D721Med (cell line): ENCODE measurements at regions not wholly inside any gene's neighbourhood (a gene's known extent, or its start where the extent isn't known, plus 50 kb on each side); places are given as distances from the start of the nearest gene placed in this dataset.

Source experiments
- DNase-seq: peaks from one replicate; pipeline ENCODE4 v3.0.0; 2011; ENCODE audit warnings: low spot score; ENCODE audit not compliant: insufficient read length
- FAIRE-seq: peaks from 2 replicates; lab custom pipeline; 2011; peaks lifted over from hg19 to GRCh38; lab: Jason Lieb, UNC
- TF ChIP-seq, protein P1 (sequence below): IDR thresholded peaks from 2 replicates; pipeline ENCODE4 v1.5.1; 2012; ENCODE audit warnings: mild to moderate bottlenecking, control low read depth; ENCODE audit not compliant: insufficient read depth; ENCODE audit errors: missing control alignments

DNA sequence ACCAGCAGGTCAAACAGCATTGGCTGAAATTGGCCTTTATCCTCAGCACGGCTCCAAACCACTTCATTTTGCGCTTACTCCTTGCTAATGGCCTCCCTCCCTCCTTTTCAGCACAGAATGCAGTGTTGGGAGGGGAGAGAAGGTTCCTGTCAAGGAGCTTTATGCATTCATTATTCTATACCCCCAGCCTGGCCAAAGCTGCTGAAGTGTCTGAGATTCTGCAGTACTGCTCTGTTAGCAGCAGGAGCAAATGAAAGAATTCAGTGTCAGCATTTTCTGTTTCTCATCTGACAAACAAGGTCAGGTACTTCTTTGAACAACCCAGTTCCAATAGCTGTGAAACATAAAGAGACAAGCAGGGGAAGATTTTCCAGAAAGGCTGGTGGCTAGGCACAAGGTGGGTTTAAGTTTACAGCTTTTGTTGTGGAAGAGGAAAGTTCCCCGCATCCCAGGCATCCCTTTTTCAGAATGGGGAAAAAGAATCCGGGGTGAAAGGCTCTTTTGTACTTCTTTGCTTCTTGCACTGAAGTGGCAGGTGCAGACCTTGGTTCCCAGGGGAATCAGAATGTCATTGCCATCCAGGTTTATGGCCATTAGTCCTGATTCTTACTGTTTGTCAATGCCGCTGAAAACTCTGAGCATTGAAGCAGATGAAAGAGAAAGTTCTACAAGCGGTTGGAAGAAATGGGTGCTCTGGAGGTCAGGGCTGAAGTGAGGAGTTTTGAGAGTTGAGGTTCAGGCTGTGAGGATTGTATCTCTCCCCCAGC is 109.3 kb upstream of the APC start:
- TF ChIP-seq, protein P1, sequence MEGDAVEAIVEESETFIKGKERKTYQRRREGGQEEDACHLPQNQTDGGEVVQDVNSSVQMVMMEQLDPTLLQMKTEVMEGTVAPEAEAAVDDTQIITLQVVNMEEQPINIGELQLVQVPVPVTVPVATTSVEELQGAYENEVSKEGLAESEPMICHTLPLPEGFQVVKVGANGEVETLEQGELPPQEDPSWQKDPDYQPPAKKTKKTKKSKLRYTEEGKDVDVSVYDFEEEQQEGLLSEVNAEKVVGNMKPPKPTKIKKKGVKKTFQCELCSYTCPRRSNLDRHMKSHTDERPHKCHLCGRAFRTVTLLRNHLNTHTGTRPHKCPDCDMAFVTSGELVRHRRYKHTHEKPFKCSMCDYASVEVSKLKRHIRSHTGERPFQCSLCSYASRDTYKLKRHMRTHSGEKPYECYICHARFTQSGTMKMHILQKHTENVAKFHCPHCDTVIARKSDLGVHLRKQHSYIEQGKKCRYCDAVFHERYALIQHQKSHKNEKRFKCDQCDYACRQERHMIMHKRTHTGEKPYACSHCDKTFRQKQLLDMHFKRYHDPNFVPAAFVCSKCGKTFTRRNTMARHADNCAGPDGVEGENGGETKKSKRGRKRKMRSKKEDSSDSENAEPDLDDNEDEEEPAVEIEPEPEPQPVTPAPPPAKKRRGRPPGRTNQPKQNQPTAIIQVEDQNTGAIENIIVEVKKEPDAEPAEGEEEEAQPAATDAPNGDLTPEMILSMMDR, result no peak
- DNase-seq, result no peak

DNA sequence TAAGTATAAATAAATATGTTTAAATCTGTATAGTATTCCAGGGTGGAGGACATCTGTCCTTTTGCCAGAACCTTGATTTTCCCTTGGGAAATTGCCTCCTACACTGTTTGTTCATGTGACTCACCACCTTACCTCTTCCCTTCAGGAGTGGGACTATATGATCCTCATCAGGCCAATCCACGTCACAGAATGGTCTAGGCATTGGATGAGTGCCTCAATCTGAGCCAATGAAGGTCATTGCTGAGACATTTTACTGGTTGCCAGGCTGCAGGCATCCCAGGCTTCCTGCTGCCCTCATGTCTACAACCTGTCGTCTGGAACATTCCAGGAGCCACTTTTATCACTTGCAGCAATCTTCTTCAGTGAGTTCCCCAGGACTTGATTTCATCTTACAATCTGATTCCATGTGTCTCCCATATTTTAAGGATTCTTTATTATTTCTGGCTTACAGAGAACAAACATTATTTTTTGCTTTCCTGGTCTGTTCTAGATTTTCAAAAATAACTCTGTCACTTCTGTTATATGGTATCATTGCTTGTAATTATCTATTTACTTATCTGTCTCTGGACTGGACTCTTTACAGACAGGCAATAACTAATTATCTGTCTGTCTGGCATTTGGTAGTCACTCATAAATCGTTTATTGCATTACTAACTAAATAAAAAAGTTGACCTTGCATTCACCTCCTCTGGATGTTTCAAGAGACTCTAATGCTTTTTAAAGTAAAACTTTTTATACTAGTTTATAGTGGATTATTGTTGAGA is 107.3 kb upstream of the APC start:
- FAIRE-seq (no peak), DNase-seq (no peak)
- TF ChIP-seq, protein P1, result no peak

More for the DNA sequence above, 109.3 kb upstream of the APC start:
- FAIRE-seq, result no peak

DNA sequence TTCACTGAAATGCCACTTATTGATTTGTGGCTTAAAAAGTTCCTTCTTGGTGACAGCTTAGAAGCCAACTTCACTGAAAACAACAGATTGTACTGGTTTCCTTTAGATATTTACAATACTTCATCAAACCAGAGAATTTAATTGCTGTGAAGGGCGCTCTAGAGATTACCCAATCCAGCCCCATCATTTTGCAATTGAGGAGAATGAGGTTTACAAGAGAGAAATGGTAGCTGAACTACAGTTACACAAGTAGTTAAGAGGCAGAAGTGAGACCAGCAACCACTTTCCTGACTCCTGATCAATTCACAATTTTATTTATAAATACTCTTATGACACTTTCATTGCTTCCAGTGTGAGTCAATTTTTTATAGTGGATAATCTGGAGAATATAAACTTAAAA is 103.5 kb upstream of the APC start:
- FAIRE-seq (no peak), DNase-seq (no peak)
- TF ChIP-seq, protein P1, result no peak

DNA sequence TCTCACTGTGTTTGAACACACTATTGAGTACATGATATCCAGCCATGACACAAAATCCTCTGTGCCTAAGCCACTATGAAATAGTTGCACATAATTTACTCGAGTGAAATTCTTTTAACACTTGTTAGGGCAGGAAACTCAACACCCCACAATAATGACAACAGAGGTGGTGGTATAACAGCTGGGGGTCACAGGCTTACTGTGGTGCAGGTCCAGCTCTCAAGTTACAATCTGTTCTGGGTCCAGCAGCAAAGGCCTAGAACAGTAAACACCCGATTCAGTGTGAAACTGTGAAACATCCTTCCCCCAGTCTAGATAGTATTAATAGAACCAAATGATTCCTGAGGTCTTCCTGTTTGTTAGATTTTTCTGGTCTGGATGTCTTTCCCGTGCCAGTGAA is 102.9 kb upstream of the APC start:
- FAIRE-seq, result no peak
- DNase-seq, result no peak
- TF ChIP-seq, protein P1, result no peak

DNA sequence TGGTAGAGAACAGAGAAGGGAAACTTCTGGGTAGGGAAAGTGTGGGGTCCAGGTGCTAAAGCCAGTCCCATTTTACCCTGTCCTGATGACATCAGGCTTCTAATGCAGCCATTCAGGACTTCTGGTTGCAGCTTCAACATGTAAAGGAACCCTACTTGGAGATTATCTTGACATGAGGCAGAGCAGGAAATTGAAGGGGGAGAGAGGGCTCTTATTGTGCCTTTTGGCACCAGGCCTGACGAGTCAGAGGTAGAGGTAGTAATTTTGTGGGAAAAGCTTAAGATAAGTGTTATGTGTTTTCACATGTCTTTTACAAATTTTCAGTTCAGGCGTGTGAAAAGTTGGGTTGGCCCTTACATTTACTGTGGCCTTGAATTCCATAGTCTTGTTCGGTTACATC is 102.4 kb upstream of the APC start:
- TF ChIP-seq, protein P1, result no peak
- FAIRE-seq (no peak), DNase-seq (no peak)

DNA sequence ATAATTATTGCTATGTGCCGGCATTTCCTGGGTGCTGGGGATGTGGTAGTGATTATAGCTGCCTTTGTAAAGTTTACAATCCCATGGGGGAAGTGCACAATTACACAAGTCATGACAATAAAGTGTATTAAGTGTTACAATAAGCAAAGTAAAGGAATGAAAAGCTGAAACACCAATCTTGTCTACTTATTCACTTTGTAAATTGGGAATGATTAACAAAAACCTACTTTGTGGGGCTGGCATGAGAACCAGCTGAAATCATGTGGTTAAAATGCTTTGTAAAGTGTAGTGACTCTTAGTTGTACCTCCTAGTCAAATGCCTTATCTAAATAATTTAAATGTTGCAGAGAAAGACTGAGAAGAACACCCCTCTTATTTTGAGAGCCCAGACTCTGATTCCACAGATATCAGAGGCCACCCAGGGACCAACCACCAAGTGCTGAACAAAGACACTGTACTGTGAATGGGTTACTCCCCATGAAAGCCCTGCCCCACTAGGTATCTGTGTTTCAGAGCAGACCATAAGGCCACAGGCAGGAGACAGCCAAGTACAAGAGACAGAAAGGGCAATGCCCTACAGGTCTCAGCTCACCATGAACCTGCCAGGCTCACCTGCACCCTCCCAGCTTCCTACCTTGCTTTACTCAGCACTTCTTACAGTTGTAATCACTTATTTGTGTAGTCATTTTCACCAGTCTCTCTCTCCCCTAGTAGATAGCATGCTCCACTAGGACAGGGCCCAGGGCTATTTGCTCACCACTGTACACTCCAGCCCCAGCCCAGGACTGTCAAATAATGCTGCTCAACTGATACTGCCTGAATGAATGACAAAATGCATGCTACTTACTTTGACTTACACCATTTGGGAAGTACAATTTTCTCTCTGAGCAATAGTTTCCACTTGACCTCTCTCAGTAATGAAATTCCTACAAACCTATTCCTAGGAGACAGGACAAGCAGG is 101.6 kb upstream of the APC start:
- TF ChIP-seq, protein P1, result no peak
- DNase-seq (no peak), FAIRE-seq (no peak)
